Stimulated activated CD4-positive, alpha-beta T cell treated with anti-CD3 and anti-CD28 coated beads, Interleukin-15, amount 100 ng/mL, for 24 hours (primary cell): ENCODE measurements at regions not wholly inside any gene's neighbourhood (a gene's known extent, or its start where the extent isn't known, plus 50 kb on each side); places are given as distances from the start of the nearest gene placed in this dataset.

Source experiments
- DNase-seq: peaks from one replicate; pipeline ENCODE4 v3.0.0-alpha.2; 2020

DNA sequence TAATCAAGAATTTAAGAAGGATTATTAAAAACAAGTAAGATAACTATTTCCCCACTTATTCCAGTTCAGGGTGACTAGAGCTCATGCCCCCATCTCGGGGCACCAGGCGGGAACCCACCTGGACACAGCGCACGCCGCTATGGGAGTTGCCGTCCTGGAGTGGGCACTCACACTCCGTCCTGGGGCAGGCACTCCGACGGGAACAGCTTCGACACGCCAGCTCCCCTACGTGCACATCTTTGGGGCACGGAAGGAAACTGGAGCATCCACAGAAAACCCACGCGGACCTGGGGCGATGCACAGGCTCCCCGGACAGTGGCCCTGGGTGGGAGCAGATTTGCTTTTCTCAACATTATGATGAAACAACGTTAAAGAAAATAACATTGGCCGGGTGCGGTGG, 52.0 kb upstream of the GATA5 start:
- no peak for DNase-seq

DNA sequence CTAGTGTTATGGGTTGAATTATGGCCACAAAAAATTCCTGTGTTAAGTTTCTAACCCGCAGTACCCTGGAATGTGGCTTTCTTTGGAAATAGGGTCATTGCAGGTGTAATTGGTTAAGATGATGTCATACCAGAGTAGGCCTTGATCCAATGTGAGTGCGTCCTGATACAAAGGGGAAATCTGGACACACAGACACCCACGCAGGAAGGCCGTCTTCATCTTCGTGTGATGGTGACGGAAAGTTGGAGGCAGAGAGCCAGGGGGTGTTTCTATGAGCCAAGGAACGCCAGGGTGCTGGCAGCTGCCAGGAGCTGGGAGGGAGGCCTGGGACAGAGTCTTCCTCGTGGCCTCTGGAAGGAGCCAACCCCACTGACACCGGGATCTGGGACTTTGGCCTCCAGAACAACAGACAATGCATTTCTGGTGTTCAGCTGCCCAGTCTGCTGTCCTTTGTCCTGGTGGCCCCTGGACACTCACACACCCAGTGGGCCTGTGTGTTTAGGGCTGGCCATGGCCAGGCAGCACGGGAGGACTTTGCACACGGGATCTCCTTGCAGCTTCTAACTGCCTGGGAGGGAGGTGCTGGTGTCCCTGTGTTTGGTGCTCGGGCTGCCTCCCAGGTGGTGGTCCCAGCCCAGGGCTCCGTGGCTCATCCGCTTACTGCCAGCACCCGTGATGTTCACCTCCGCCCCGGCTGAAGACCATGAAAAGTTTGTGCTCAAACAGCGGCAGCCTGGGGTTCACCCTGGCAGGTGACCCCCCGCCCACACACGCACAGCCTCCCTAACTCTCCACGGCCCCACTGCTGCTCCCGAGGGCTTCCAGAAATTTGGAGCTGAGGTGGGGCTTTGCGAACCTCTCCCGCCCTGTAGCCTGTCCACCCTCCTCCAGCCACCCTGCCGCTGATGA, 53.4 kb upstream of the GATA5 start:
- no peak for DNase-seq

DNA sequence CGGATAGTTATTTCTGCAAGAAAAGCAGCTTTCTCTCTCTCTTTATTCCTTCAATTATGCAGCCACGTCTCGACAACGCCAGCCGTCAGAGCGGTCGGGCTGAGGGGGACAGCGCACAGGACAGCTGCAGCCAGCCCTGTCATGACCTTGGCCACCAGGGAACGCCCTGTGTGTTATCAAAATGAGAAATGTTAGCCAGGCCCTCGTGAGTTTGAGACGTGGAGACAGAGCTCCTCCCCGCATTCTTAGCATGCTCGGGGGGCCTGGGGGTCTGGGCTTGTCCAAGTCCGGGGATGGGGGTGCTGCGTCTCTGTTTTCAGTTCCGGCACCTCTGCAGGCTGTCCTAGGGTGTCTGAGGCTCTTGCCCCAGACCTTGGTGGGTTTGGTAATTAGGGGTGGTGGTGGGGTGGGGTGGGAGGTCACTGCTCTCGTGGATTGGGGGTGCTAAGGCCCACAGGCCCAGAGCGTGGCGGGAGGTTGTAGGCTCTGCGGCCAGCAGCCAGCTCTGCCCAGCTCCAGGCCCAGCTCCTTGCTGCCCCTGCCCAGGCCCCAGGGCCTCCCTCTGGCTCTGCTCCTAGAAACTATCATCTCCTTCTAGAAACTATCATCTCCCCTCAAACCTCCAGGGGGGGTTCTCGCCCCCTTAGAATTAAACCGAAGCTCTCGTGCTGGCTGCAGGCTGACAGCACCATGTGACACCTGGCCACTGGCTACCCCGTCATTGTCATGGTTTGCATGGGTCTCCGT, 54.3 kb upstream of the GATA5 start:
- no peak for DNase-seq

DNA sequence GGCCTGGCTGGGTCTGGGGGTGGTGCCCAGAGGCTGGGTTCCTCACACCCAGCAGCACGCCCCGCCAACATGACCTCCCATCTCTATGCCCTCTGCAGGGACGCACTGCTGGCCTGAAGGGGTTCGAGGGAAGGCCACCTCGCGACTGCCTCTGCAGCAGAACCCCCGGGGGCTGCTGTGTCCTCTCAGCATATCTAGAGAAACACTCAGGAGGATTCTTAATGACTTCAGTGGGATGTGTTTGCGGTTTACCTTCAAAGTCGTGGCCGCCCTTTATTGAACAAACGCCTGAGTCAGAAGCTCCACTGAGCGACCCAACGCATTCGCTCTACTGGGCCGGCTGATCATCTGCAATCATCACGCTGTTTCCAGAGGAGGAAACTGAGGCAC, 54.8 kb upstream of the GATA5 start:
- no peak for DNase-seq

DNA sequence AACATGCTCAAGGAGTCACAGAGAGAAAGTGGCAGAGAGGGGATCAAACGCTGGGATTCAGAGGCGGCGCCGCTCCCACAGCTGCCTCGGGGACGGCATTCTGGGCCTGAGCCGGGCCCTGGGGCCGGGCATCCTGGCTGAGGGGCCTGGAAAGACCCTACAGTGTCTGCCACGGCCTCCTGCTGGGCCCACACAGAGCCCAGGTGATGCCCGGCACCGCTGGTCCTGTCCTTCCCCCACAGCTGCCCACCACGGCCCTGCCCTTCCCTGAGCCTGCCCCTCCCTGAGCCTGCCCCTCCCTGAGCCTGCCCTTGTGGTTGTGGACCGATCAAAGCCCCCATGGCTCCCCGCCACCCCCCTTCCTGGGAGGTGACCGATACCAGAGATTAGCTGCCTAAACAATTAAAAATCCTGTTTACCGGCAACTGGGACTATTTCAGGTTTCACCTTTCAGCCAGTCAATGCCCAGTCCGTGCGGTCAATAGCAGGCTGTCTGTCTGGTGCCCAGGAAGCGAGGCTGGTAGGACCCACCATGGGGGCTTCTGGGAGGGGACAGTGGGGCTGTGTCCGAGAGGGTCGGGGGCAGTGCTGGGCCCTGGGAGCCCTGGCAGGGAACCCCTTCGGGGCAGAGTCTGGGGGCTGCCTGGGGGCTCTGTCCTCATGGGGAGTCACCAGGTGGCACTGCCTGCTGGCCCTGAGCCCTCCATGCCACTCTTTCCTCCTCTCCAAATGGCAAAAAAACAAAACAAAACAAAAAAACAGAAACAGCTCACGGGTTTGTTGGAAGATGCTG, 55.4 kb upstream of the GATA5 start:
- no peak for DNase-seq

DNA sequence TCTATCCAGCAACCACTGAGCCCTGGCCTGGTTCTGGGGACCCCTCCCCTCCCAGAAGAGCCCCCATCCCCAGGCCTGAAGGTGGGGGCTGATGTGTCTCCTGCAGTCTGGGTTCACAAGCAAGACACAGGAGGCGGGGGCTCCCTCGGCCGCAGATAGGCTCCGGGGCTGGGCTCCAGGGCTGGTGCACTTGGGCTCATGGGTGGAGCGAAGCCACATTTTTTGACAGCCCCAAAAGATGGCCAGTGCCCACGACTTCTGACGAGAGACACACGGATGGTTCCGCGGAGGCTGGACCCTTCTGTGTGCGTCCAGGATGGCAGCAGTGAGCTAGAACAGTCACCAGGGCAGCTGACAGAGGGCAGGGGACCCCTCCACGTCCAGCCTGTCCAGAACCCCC, 57.1 kb upstream of the GATA5 start:
- DNase-seq, result no peak

DNA sequence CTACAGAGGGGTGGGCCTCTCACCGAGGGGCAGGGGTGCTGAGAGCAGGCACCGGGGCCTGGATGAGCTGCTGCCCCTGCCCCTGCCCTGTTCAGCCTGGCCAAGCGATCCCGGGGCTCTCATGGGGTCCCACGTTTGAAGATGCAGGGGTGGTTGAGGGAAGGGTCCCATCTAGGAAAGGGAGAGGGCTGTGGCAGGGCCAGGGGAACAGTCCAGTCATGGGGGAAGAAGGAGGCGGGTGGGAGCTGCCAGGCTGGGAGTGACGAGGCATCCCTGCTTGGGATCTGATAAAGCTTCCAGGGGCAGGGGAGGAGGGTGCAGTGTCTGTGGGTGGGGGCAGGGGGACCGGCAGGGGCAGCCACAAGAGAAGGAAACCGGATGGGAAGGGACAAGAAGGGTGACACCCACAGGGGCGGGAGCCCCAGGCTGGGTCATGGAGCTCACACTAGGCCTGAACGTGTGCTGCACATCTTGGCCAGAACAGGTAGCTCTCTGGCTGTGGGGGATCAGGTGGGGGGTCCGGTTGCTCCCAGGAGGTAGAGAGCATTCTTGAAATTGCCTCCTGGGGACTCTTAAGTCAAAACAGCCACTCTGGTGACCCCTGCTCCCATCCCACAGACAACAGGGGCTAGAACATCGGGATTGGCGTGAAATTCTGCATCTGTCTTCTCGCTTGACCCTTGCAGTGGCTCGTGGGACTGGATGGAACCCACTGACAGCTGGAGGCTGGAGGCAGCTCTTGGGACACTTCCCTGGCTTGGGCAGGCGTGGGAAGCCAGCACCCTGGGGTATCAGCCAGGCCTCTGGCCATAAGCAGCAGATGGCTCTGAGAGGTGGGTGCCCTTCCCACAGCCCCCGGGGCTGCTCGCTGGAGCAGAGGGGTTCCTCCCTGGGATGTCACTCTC, 58.0 kb upstream of the GATA5 start:
- no peak for DNase-seq

DNA sequence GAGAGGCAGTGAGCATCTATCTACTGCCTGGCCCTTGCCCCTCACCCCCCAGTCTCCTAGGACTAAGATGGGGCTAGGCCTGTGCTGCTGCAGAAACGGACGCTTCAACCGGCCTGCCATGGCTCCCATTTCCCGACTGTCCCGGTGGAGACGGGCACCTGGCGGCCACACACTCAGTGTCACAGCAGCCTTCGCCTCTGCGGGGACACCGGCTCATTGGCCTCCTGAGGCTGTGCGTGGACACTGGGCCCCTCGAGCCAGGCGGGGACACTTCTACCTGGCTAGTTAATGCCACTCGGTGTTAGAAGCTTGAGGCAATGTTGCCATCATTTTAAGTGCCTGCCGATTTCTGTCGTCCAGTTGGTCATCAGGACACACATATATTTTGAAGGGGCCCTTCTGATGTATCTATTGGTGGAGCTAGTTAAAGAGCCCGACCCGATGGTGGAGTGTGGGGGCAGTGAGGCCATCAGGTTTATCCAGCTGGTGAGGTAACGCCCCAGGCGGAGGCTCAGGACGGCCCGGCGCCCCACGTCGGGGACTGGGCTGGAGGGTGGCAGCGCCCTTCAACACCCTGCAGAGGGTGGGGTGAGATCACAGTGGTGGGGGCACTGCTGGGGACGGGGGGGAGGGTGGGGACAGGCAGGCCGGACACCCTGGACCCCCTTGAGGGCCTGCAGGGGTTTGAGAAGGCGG, 58.9 kb upstream of the GATA5 start:
- DNase-seq, result no peak

DNA sequence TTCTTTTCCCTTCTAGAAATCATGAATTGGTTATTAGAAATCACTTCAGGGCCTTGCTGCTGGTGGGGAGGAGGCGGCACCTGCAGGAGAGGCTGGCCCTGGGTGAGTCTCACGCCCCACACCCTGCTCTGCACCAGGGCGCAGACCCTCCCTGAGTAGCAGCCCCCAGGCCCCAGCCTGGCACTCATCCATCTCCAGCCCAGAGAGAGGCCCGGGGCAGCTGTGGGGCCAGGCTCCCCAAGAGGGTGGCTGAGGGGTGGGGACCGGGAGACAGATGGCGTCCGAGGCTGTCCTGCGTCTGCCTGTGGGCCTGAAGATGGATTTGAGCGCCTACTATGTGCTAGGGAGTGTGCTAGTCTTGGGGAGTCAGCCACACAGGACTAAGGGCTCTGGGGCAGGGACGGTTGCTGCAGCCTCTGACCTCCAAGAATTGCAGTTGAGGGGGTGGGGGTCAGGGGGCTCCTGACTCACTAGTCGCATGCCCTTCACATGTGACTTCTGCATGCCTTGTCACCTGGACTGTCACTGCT, 59.6 kb upstream of the GATA5 start:
- DNase-seq, result no peak

DNA sequence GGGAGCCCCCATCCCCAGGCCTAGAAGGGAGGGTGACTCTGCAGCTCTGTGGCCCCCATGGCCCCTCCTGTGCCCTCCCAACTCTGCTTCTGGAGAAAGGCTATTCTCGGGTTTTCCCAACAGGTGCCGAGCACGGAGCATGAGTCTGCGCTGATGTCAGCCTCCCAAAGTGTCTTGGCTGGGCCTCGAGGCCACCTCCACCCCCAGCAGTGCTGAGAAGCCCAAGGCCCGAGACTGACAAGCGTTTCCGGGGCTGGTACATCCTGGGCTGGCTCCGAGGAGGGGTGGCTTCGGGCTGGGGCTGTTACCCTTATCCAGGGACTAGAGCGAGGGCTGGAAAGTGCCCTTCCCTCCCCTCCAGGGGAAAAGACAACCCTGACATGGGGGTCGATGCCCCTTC, 60.2 kb upstream of the GATA5 start:
- DNase-seq, result no peak

DNA sequence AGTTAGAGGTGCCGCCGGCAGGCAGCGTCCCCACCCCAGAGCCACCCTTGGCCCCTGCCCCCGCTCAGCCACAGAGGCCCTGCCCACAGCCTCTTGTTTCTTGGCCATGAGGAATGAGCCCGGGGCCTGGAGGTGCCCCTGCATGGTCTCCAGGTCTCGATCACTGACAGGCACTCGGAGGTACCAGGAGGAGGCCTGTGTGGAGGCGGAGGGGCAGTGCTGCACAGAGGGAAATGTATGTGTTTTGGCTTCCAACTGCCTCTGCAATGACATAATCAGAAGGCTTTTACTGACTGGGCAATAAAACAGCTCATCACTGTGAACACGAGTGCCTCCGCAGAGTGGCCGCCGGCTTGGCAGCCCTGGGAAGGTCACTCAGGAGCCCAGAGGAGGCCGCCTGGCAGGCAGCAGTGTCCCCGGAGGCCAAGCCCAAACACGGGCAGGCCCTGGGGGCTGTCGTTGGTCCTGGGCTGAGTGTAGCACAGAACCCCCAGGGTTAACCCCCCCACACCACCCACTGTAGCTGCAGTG, 61.1 kb upstream of the GATA5 start:
- DNase-seq, result no peak

DNA sequence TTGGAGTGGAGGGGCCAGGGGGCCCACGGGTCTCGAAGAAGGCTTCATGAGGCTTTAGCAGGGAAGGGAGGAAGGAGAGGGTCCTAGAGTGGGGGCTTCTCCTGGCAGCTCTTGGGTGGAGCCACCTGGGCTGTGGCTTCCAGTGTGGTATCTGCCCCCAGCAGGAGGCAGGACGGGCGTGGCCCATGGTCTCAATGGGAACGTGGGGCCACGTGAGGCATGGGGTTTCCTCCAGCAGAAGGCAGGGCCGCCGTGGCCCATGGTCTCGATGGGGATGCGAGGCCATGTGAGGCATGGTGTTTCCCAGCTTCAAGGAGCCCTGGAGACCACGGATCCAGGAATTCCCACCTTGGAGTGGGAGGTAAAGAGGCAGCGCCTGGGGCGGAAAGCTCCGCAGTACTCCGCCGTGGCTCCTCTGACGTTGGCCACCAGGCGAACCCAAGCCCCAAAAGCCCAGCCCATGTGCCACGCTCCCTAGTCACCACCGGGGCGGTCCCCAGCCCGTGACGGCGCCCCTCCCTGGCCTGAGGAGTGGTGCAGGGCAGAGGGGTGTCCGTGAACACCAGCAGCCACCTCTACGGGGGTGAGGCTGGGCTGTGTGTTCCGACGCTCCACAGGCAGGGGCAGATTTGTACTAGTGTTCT, 62.0 kb upstream of the GATA5 start:
- no peak for DNase-seq

DNA sequence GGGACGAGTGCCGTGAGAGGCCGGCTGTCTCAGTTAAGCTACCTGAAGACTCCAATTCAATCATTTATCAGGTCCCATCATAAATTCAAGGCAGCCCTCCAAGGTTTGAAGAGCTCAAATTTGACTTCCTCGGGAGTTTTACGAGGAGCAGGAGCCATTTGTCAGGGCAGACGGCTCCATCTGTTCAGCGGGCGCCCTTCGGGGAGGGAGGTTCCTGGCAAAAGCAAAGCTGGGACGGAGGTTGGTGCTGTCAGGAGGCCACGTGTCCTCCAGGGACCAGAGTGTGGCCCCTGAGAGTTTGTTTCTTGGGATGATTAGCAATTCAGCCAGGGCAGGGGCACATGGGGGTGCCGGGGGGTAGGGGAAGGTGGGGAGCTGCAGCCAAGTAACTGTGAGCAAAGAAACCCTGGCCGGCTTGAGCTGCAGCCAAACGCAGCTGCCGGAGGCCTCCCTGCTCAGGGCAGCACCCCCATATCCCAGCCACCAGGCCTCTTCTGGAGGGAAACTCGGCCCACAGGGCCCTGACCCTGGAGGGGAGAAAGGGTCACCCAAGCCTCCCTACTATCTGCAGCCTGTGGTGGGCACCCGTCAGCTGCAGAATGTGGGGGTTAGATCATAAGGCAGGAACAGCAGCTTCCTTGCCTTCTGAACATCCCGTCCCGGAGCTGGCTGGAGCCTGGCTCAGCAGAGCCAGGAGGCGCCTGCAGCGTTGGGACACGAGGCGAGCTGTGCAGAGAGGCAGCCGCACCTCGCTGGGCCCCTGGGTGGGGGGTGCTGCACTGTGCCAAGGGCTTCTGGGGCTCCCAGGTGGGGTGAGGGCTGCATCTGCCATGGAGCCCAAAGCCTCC, 63.6 kb upstream of the GATA5 start:
- no peak for DNase-seq

DNA sequence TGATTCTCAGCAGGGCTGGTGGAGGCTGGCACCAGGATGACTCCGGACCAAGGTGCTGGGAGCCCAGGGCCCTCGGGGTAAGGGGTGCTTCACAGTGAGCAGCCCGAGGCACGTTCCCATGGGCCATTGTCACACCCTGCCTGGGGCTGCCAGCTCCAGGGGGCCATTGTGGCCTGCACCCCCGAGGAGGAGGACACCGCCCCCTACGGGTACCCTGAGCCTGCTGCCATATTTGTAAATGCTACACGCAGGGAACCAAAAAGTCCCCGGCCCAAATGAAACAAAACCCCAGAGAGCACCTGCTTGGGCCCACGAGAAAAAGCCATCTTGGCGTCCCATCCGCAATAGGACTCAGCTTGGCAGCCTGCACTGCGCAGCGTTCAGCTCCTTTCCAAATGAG, 64.7 kb upstream of the GATA5 start:
- no peak for DNase-seq

DNA sequence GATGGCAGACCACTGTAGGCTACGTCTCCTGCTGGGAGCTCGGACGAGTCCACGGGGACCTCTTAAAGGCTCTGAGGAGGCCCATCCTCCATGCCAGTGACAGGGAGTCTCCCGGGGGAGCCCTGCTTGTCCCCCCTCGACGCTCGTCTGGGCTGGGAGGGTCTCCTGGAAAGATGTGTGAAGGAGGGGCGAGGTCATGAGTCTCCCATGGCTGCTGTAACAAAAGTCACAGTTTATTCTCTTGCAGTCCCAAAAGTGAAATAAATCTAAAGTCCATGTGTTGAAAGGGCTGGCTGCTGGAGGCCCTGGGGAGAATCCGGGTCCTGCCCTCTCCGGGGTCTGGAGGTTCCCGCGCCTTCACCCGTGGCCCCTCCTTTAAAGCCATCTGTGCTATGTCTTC, 67.1 kb upstream of the GATA5 start:
- DNase-seq, result no peak

DNA sequence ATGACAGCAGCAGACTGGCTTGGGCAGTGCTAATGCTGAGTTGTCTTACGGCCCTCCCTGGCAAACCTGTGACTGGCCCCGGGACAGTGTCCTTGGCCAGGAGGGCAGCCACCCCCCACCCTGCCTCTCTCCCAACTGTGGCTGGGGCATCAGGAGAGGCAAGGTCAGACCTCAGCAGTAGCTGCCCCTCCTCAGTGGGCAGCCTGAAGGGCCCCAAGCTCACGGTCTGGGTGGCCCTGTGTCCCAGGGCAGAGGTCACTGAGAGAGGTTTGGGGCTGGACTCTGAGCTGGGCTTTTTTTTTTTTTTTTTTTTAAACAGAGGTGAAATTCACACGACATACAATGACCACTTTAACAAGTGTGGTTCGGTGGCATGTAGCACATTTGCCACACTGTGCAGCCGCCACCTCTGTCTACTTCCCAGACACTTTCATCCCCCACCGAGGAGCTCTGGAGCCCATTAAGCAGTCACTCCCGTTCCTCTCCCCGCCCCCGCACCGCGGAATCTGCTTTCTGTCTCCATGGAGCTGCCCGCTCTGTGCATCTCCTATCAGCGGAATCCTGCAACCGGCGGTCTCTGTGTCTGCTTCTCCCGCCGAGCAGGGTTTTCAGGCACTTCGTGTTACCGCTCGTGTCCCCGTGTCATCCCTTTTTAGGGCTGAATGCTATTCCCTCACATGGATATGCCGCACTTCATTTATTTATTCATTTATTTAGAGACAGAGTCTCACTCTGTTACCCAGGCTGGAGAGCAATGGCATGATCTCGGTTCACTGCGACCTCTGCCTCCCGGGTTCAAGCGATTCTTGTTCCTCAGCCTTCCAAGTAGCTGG, 67.9 kb upstream of the GATA5 start:
- DNase-seq, result no peak

DNA sequence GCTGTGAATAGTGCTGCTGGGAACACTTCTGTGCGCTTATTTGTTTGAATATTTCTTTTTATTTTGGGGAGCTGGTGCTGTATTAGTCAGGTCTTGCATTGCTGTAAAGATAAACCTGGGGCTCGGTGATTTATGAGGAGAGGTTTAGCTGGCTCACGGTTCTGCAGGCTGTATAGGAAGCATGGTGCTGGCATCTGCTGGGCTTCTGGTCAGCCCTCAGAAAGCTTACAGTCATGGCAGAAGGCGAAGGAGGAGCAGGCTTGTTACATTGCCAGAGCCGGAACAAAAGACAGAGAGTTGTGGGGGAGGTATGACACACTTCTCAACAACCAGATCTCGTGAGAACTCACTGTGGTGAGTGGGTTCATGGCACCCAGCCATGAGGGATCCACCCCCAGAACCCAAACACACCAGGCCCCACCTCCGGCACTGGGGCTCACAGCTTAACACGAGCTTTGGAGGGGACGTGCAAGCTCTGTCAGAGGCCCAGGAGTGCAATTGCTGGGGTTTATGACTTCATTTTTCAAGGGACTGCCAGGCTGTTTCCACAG, 68.8 kb upstream of the GATA5 start:
- DNase-seq, result no peak

DNA sequence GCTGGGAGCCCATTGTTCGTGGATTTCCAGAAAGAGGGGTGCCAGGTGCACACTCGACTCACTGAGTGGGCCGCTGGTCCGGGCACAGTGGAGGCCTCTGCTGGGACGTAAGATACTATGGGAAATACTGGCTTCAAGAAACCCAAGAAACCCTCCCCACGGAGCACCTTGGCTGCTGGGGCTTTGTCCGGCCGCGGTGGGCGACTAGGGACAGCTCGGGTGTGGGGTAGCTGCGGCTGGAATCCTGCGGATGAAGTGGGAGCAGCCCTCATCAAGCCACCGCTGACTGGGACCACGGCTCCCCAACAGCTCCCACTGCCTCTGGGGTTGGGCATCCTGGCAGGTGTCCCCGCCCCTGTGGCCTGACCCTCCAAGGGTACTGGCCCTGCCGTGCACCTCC, 69.5 kb upstream of the GATA5 start:
- no peak for DNase-seq
